DND-41 (cell line): ENCODE measurements at regions not wholly inside any gene's neighbourhood (a gene's known extent, or its start where the extent isn't known, plus 50 kb on each side); places are given as distances from the start of the nearest gene placed in this dataset.
A peak's percentile ranks its signal among the peaks of the same experiment; 100 is the strongest.

Experiments used
- ATAC-seq: fragments of 200-7000 bp; cut with Tn5 transposase; 3 replicates; pipeline ENCODE4 v1.9.1; 2021; ENCODE audit warnings: low read depth; ENCODE audit not compliant: insufficient read depth
- DNase-seq: peaks from one replicate; pipeline ENCODE4 v3.0.0-alpha.2; 2020
- H2AFZ ChIP-seq: 2 replicates; pipeline ENCODE4 v1.6.0; 2012; ENCODE audit warnings: low read depth, low read length
- H3K27ac ChIP-seq: 2 replicates; pipeline ENCODE4 v1.5.1; 2012; ENCODE audit warnings: low read length, inconsistent platforms
- H3K27me3 ChIP-seq: fragments of 200-600 bp; sonication (generic); 2 replicates; pipeline ENCODE4 v1.6.0; 2012; ENCODE audit warnings: low read length, mild to moderate bottlenecking, inconsistent platforms; ENCODE audit not compliant: insufficient read depth, poor library complexity
- H3K36me3 ChIP-seq: 2 replicates; pipeline ENCODE4 v1.5.1; 2012; ENCODE audit warnings: low read length, inconsistent platforms; ENCODE audit not compliant: insufficient read depth
- H3K4me1 ChIP-seq: 2 replicates; pipeline ENCODE4 v1.5.1; 2012; ENCODE audit warnings: mild to moderate bottlenecking, low read length; ENCODE audit not compliant: insufficient read depth
- H3K4me2 ChIP-seq: 2 replicates; pipeline ENCODE4 v1.6.0; 2012; ENCODE audit warnings: mild to moderate bottlenecking, moderate library complexity, low read length, inconsistent platforms; ENCODE audit not compliant: insufficient read depth
- H3K4me3 ChIP-seq, 2 experiments: fragments of 200-600 bp in 1 of 2; shearing (Covaris generic) in 1 of 2; 2 replicates each; pipeline ENCODE4 v1.5.1; 2012 to 2016; ENCODE audit warnings: inconsistent platforms in 2 of 2, low read length in 2 of 2, mild to moderate bottlenecking in 2 of 2, low read depth in 1 of 2, moderate library complexity in 1 of 2
- H3K79me2 ChIP-seq: 2 replicates; pipeline ENCODE4 v1.6.0; 2012; ENCODE audit warnings: low read length, inconsistent platforms; ENCODE audit not compliant: insufficient read depth
- H3K9ac ChIP-seq: 2 replicates; pipeline ENCODE4 v1.6.0; 2012; ENCODE audit warnings: low read depth, mild to moderate bottlenecking, inconsistent platforms, low read length, moderate library complexity
- H3K9me3 ChIP-seq: 2 replicates; pipeline ENCODE4 v1.5.1; 2012; ENCODE audit warnings: low read length, moderate library complexity, mild to moderate bottlenecking, inconsistent platforms; ENCODE audit not compliant: insufficient read depth, severe bottlenecking
- H4K20me1 ChIP-seq: 2 replicates; pipeline ENCODE4 v1.6.0; 2012; ENCODE audit warnings: low read length; ENCODE audit not compliant: insufficient read depth
- CTCF ChIP-seq: IDR thresholded peaks from 2 replicates; pipeline ENCODE4 v1.5.1; 2012; ENCODE audit warnings: borderline replicate concordance, low read length, moderate library complexity, mild to moderate bottlenecking; ENCODE audit not compliant: poor library complexity, severe bottlenecking; ENCODE audit errors: extremely low read depth
- EZH2 ChIP-seq: IDR thresholded peaks from 3 replicates; pipeline ENCODE4 v1.6.1; 2012; ENCODE audit warnings: borderline replicate concordance, low read depth, mild to moderate bottlenecking, moderate library complexity, low read length, inconsistent platforms; ENCODE audit not compliant: severe bottlenecking

GRCh38 chr5:124960266-124960665 lies 213.8 kb upstream of the ZNF608 start:
- Histone ChIP-seq H3K27me3 (no peaks in the 10 kb centered on the region), H3K9ac (no peak overlapping the region), H3K36me3 (no peaks in the 10 kb centered on the region), H4K20me1 (no peaks in the 10 kb centered on the region), H3K27ac (no peak overlapping the region), H3K9me3 (no peaks in the 10 kb centered on the region), H2AFZ (no peak overlapping the region), H3K4me1 (peaks cover 22% of the 10 kb centered on the region), H3K4me3 (no peak overlapping the region), H3K79me2 (no peaks in the 10 kb centered on the region), H3K4me2 (no peak overlapping the region)
- peak; percentile 24 for DNase-seq
- ATAC-seq: peak; percentile 57
- TF ChIP-seq CTCF (peak; percentile 14), EZH2 (no peak)

- Histone ChIP-seq H3K27ac (no peak overlapping the region), H3K9me3 (no peaks in the 10 kb centered on the region), H4K20me1 (no peaks in the 10 kb centered on the region), H3K4me1 (peaks cover 22% of the 10 kb centered on the region), H3K4me3 (no peak overlapping the region), H2AFZ (no peak overlapping the region), H3K36me3 (no peaks in the 10 kb centered on the region), H3K79me2 (no peaks in the 10 kb centered on the region), H3K4me2 (no peak overlapping the region), H3K27me3 (no peaks in the 10 kb centered on the region), H3K9ac (no peak overlapping the region)
- no peak for ATAC-seq
- TF ChIP-seq CTCF (no peak), EZH2 (no peak)
- DNase-seq: no peak
These were observed 215.1 kb upstream of the ZNF608 start for GRCh38 chr5:124961521-124961920.

- Histone ChIP-seq H3K9ac (no peak overlapping the region), H2AFZ (no peak overlapping the region), H3K4me1 (peaks cover 22% of the 10 kb centered on the region), H3K9me3 (no peaks in the 10 kb centered on the region), H3K79me2 (no peaks in the 10 kb centered on the region), H3K4me2 (no peak overlapping the region), H3K27me3 (no peaks in the 10 kb centered on the region), H4K20me1 (no peaks in the 10 kb centered on the region), H3K27ac (no peak overlapping the region), H3K4me3 (no peak overlapping the region), H3K36me3 (no peaks in the 10 kb centered on the region)
- DNase-seq: no peak
- ATAC-seq: no peak
- TF ChIP-seq CTCF: no peak
- no peak for TF ChIP-seq EZH2
These were observed 215.7 kb upstream of the ZNF608 start for GRCh38 chr5:124962111-124962510.

- Histone ChIP-seq H3K36me3 (no peaks in the 10 kb centered on the region), H3K79me2 (no peaks in the 10 kb centered on the region), H3K4me3 (no peak overlapping the region), H4K20me1 (no peaks in the 10 kb centered on the region), H3K27me3 (no peaks in the 10 kb centered on the region), H3K4me2 (no peak overlapping the region), H3K9me3 (no peaks in the 10 kb centered on the region), H3K4me1 (peaks cover 22% of the 10 kb centered on the region), H3K9ac (no peak overlapping the region), H2AFZ (no peak overlapping the region), H3K27ac (0 out of 2 replicates have a peak overlapping the region, but pooled peaks have one; percentile 39)
- no peak for ATAC-seq
- DNase-seq: no peak
- TF ChIP-seq EZH2: no peak
- TF ChIP-seq CTCF: no peak
These were observed 216.3 kb upstream of the ZNF608 start for GRCh38 chr5:124962735-124963134.
